Activated CD4-positive, alpha-beta T cell treated with anti-CD3 and anti-CD28 coated beads, Interleukin-2, amount 10 ng/mL, durations not matched to agents 24 days and 14 days (primary cell): ENCODE measurements at regions not wholly inside any gene's neighbourhood (a gene's known extent, or its start where the extent isn't known, plus 50 kb on each side); places are given as distances from the start of the nearest gene placed in this dataset.

ENCODE experiments used
- DNase-seq: peaks from one replicate; pipeline ENCODE4 v3.0.0; 2022
- H3K27ac Mint-ChIP-seq: one replicate; pipeline ENCODE4 v1.8.0; 2022; ENCODE audit warnings: mild to moderate bottlenecking, mixed read lengths
- H3K27me3 Mint-ChIP-seq: one replicate; pipeline ENCODE4 v1.8.0; 2022; ENCODE audit warnings: mixed read lengths
- H3K36me3 Mint-ChIP-seq: one replicate; pipeline ENCODE4 v1.8.0; 2022; ENCODE audit warnings: low read depth, mild to moderate bottlenecking, mixed read lengths
- H3K4me1 Mint-ChIP-seq: one replicate; pipeline ENCODE4 v1.8.0; 2021; ENCODE audit warnings: mixed read lengths
- H3K4me3 Mint-ChIP-seq: one replicate; pipeline ENCODE4 v1.8.0; 2022; ENCODE audit warnings: mild to moderate bottlenecking, moderate library complexity, mixed read lengths
- H3K9me3 Mint-ChIP-seq: one replicate; pipeline ENCODE4 v1.8.0; 2021; ENCODE audit warnings: mixed read lengths
- intact Hi-C: fragments of 100-400 bp; cut with micrococcal nuclease; formaldehyde crosslinking; loops from one replicate; pipeline ENCODE4 v1.15.1; 2023

GRCh38 chr2:55973673-55974072 lies 50.1 kb upstream of the EFEMP1 start:
- intact Hi-C loops = no loop called here
- no peak overlapping the region for H3K27ac Mint-ChIP-seq
- no peaks in the 10 kb centered on the region for H3K9me3 Mint-ChIP-seq
- no peaks in the 10 kb centered on the region for H3K36me3 Mint-ChIP-seq
- no peaks in the 10 kb centered on the region for H3K27me3 Mint-ChIP-seq
- no peak for DNase-seq
- H3K4me3 Mint-ChIP-seq = no peak overlapping the region
- no peaks in the 10 kb centered on the region for H3K4me1 Mint-ChIP-seq

GRCh38 chr2:55976681-55977080 lies 53.1 kb upstream of the EFEMP1 start:
- Mint-ChIP-seq H3K4me1 (no peaks in the 10 kb centered on the region), H3K4me3 (no peak overlapping the region), H3K36me3 (no peaks in the 10 kb centered on the region), H3K27ac (no peak overlapping the region), H3K9me3 (no peaks in the 10 kb centered on the region), H3K27me3 (no peaks in the 10 kb centered on the region)
- no peak for DNase-seq
- intact Hi-C loops = no loop called here

DNA sequence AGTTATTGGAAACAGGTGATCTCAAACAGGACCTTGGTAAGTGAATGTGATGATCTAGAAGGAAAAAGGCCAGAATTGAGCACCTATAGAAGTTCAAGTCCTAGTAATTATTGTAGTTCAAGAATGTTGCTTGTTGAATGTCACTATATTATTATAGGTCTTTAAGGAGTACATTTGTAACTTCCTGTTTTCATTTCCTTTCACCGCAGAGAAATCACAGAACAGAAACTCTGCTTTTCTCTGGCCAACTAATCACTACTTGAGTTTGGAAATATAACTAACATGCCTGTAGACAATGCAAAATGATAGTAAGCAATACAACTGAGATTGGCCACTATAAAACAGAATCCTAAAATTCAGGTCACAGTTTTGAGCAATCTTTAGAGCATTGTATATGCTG lies 61.8 kb upstream of the EFEMP1 start:
- Mint-ChIP-seq H3K4me3 (no peak overlapping the region), H3K27me3 (no peaks in the 10 kb centered on the region), H3K4me1 (no peaks in the 10 kb centered on the region), H3K27ac (no peak overlapping the region), H3K9me3 (no peaks in the 10 kb centered on the region), H3K36me3 (no peaks in the 10 kb centered on the region)
- DNase-seq = no peak
- intact Hi-C loops = no loop called here

DNA sequence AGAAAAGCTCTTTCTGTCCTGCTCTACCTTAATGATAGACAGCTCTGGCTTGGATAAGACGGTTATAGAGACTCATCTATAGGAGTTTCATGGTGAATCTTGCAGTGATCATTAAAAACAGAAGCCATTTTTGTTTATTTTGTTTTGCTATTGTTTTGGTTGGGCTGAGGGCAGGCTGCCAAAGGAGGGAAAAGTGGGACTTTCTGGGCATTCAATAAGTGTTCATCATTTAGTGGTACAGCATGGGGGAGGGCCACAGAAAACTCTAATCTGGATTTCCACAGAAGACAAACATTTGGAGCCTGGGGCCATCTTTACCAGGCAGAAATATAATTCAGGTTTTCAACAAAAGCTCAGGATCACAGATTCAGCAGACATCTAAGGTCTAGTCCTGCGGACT lies 62.4 kb upstream of the EFEMP1 start:
- Mint-ChIP-seq H3K27me3 (no peaks in the 10 kb centered on the region), H3K9me3 (no peaks in the 10 kb centered on the region), H3K27ac (no peak overlapping the region), H3K4me1 (no peaks in the 10 kb centered on the region), H3K4me3 (no peak overlapping the region), H3K36me3 (no peaks in the 10 kb centered on the region)
- intact Hi-C loops = no loop called here
- DNase-seq = no peak

GRCh38 chr2:55986700-55987440 lies 63.3 kb upstream of the EFEMP1 start:
- H3K4me1 Mint-ChIP-seq = no peaks in the 10 kb centered on the region
- intact Hi-C loops = no loop called here
- peaks cover 2% of the 10 kb centered on the region for H3K27me3 Mint-ChIP-seq
- DNase-seq = no peak
- H3K36me3 Mint-ChIP-seq = no peaks in the 10 kb centered on the region
- H3K4me3 Mint-ChIP-seq = no peak overlapping the region
- no peaks in the 10 kb centered on the region for H3K9me3 Mint-ChIP-seq
- no peak overlapping the region for H3K27ac Mint-ChIP-seq

- H3K27ac Mint-ChIP-seq = no peak overlapping the region
- intact Hi-C loops = no loop called here
- DNase-seq = no peak
Observed at GRCh38 chr2:55989405-55989804, 65.8 kb upstream of the EFEMP1 start.

GRCh38 chr2:55992455-55992854 lies 68.9 kb upstream of the EFEMP1 start:
- Mint-ChIP-seq H3K9me3 (no peaks in the 10 kb centered on the region), H3K4me1 (no peaks in the 10 kb centered on the region), H3K36me3 (no peaks in the 10 kb centered on the region), H3K27ac (no peak overlapping the region), H3K4me3 (no peak overlapping the region), H3K27me3 (peaks cover 2% of the 10 kb centered on the region)
- intact Hi-C loops = no loop called here
- DNase-seq = no peak

More at GRCh38 chr2:55989405-55989804, 65.8 kb upstream of the EFEMP1 start:
- Mint-ChIP-seq H3K4me3 (no peak overlapping the region), H3K27me3 (peaks cover 2% of the 10 kb centered on the region), H3K4me1 (no peaks in the 10 kb centered on the region), H3K9me3 (no peaks in the 10 kb centered on the region), H3K36me3 (no peaks in the 10 kb centered on the region)

DNA sequence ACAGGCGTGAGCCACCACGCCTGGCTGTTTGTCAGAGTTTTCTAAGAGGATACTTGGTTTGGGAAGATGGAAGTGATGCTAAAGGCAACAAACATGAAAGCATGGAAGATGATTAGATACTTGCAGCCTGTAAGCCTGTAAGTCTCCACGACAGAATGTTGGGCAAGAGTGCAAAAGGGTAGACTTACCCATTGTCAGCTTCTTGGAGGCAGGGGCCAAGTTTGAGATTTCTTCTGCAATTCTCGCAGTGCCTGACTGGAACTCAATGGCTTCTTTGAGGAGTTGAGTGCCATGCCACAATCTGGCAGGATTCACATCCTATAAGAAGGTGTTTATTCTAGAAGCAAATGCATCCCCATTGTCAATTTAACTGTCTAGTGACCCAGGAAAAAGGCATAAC lies 70.1 kb upstream of the EFEMP1 start:
- Mint-ChIP-seq H3K4me3 (no peak overlapping the region), H3K4me1 (no peaks in the 10 kb centered on the region), H3K27me3 (peaks cover 2% of the 10 kb centered on the region), H3K27ac (no peak overlapping the region), H3K36me3 (no peaks in the 10 kb centered on the region), H3K9me3 (no peaks in the 10 kb centered on the region)
- DNase-seq = no peak
- intact Hi-C loops = no loop called here

- no peaks in the 10 kb centered on the region for H3K36me3 Mint-ChIP-seq
- H3K4me3 Mint-ChIP-seq = no peak overlapping the region
- no peak overlapping the region for H3K27ac Mint-ChIP-seq
- intact Hi-C loops = no loop called here
- no peak for DNase-seq
- no peaks in the 10 kb centered on the region for H3K4me1 Mint-ChIP-seq
- no peaks in the 10 kb centered on the region for H3K9me3 Mint-ChIP-seq
- H3K27me3 Mint-ChIP-seq = peaks cover 2% of the 10 kb centered on the region
Observed at GRCh38 chr2:55995211-55995610, 71.6 kb upstream of the EFEMP1 start.

DNA sequence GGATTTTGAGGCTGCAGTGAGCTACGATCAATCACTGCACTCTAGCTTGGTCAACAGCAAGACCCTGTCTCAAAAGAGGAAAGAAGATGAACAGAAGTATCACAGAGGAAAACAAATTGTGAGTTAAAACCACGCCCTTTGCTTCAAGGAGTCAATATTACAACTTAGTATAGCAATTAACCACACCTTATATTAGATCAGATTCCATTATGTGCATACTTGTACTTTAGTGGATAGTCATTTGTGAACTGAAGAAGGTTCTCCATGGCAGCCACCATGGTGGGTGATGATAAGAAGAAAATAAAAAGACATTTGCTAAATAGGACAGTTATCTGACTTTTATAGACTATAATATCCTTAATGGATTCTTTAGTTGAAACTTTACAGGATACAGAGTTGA lies 72.3 kb upstream of the EFEMP1 start:
- H3K9me3 Mint-ChIP-seq = no peaks in the 10 kb centered on the region
- no peaks in the 10 kb centered on the region for H3K4me1 Mint-ChIP-seq
- peaks cover 2% of the 10 kb centered on the region for H3K27me3 Mint-ChIP-seq
- no peak overlapping the region for H3K4me3 Mint-ChIP-seq
- H3K27ac Mint-ChIP-seq = no peak overlapping the region
- no peak for DNase-seq
- intact Hi-C loops = no loop called here
- no peaks in the 10 kb centered on the region for H3K36me3 Mint-ChIP-seq

GRCh38 chr2:55999231-55999630 lies 75.6 kb upstream of the EFEMP1 start:
- no peaks in the 10 kb centered on the region for H3K4me1 Mint-ChIP-seq
- H3K4me3 Mint-ChIP-seq = no peak overlapping the region
- no peaks in the 10 kb centered on the region for H3K36me3 Mint-ChIP-seq
- no peaks in the 10 kb centered on the region for H3K9me3 Mint-ChIP-seq
- H3K27me3 Mint-ChIP-seq = no peaks in the 10 kb centered on the region
- intact Hi-C loops = no loop called here
- H3K27ac Mint-ChIP-seq = no peak overlapping the region
- DNase-seq = no peak

GRCh38 chr2:55999790-56000189 lies 76.2 kb upstream of the EFEMP1 start:
- no peaks in the 10 kb centered on the region for H3K9me3 Mint-ChIP-seq
- intact Hi-C loops = no loop called here
- H3K4me1 Mint-ChIP-seq = no peaks in the 10 kb centered on the region
- no peak overlapping the region for H3K4me3 Mint-ChIP-seq
- H3K27me3 Mint-ChIP-seq = no peaks in the 10 kb centered on the region
- H3K36me3 Mint-ChIP-seq = no peaks in the 10 kb centered on the region
- H3K27ac Mint-ChIP-seq = no peak overlapping the region
- no peak for DNase-seq

DNA sequence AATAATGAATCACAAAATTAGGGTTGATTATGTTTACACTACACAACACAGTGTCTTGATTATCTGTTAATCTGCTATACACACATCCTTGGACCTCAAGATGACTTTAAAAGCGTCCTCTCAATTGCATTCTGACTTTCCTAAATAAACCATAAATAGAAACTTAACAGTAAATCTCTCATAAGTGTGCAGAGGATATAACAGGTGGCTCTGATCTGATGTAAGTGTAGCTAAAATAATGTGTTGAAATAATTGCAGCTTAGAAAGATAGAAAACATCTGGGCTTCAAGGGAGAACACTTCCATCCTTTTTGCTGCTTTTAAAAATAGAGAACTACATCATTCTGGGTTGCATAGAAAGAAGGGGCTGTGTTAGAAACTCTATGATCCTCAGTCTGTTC lies 78.4 kb upstream of the EFEMP1 start:
- no peak overlapping the region for H3K27ac Mint-ChIP-seq
- no peaks in the 10 kb centered on the region for H3K27me3 Mint-ChIP-seq
- no peaks in the 10 kb centered on the region for H3K9me3 Mint-ChIP-seq
- intact Hi-C loops = no loop called here
- no peaks in the 10 kb centered on the region for H3K36me3 Mint-ChIP-seq
- no peak for DNase-seq
- no peak overlapping the region for H3K4me3 Mint-ChIP-seq
- no peaks in the 10 kb centered on the region for H3K4me1 Mint-ChIP-seq

- no peaks in the 10 kb centered on the region for H3K36me3 Mint-ChIP-seq
- H3K27me3 Mint-ChIP-seq = no peaks in the 10 kb centered on the region
- intact Hi-C loops = no loop called here
- DNase-seq = no peak
- H3K27ac Mint-ChIP-seq = no peak overlapping the region
- H3K4me3 Mint-ChIP-seq = no peak overlapping the region
- no peaks in the 10 kb centered on the region for H3K9me3 Mint-ChIP-seq
- H3K4me1 Mint-ChIP-seq = no peaks in the 10 kb centered on the region
Observed at GRCh38 chr2:56008661-56009431, 85.3 kb upstream of the EFEMP1 start.
